ENCODE measurements at regions not wholly inside any gene's neighbourhood (a gene's known extent, or its start where the extent isn't known, plus 50 kb on each side); places are given as distances from the start of the nearest gene placed in this dataset.
"Not testable (repeated sequence)": the region's sequence is repeated elsewhere in the genome, so short reads cannot be mapped to it uniquely, and the experiment has no call there.

DNA sequence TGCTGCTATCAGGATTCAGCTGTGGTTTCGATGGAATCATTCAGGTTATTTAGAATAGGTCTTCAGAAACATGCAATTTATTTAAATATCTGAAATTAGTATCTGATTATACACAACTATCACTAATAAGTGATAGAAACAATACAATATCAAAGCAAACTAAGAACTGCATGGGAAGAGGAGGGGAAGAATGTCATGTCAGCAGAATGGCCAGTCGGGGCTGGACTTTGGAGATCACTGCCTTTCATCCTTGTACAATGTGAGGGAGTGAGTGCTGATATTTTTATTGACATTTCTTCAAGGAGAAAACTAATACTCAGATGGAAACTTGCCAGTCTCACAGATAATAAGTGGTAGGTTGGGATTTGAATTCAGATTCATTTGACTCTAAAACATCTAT is 224.0 kb upstream of the LINC00305 start:
- ChIA-PET CTCF (no interaction called here), POLR2A (ENCODE audit: unreplicated experiment) (no interaction called here)
- Histone ChIP-seq H3K79me2 (ENCODE audit: low read depth) (no peaks in the 10 kb centered on the region), H4K20me1 (ENCODE audit: insufficient read depth) (no peaks in the 10 kb centered on the region), H3K4me1 (replicated peaks; ENCODE audit: insufficient read depth) (no peaks in the 10 kb centered on the region), H3K36me3 (ENCODE audit: low read depth) (no peaks in the 10 kb centered on the region), H3K9me3 (ENCODE audit: insufficient read depth, low read depth) (no peaks in the 10 kb centered on the region), H3K27ac (no peak overlapping the region), H2AFZ (no peak overlapping the region), H3K9me2 (ENCODE audit: insufficient read depth) (no peaks in the 10 kb centered on the region), H3K4me3 (no peak overlapping the region), H3K27me3 (ENCODE audit: insufficient read depth, low read depth) (no peaks in the 10 kb centered on the region), H3F3A (ENCODE audit: insufficient read depth, low read depth) (no peaks in the 10 kb centered on the region), H3K4me2 (no peak overlapping the region)
- intact Hi-C loops (cut with micrococcal nuclease; ENCODE audit: unreplicated experiment) = no loop called here
- DNase-seq = no peak
- TF ChIP-seq, protein P1, sequence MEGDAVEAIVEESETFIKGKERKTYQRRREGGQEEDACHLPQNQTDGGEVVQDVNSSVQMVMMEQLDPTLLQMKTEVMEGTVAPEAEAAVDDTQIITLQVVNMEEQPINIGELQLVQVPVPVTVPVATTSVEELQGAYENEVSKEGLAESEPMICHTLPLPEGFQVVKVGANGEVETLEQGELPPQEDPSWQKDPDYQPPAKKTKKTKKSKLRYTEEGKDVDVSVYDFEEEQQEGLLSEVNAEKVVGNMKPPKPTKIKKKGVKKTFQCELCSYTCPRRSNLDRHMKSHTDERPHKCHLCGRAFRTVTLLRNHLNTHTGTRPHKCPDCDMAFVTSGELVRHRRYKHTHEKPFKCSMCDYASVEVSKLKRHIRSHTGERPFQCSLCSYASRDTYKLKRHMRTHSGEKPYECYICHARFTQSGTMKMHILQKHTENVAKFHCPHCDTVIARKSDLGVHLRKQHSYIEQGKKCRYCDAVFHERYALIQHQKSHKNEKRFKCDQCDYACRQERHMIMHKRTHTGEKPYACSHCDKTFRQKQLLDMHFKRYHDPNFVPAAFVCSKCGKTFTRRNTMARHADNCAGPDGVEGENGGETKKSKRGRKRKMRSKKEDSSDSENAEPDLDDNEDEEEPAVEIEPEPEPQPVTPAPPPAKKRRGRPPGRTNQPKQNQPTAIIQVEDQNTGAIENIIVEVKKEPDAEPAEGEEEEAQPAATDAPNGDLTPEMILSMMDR (conservative IDR thresholded peaks at IDR 0.05) = no peak
- TF ChIP-seq EZH2 (IDR thresholded peaks at IDR 0.05; ENCODE audit: low read depth) = no peak
- BruUV-seq (replicated peaks) = no TSS peak

GRCh38 chr18:64369830-64370440 is 221.0 kb upstream of the LINC00305 start:
- H3K79me2 ChIP-seq (ENCODE audit: low read depth); H4K20me1 ChIP-seq (ENCODE audit: insufficient read depth); H3K4me2 ChIP-seq; H3K9me3 ChIP-seq (ENCODE audit: insufficient read depth, low read depth); H2AFZ ChIP-seq; H3K36me3 ChIP-seq (ENCODE audit: low read depth); H3K27me3 ChIP-seq (ENCODE audit: insufficient read depth, low read depth); H3F3A ChIP-seq (ENCODE audit: insufficient read depth, low read depth); intact Hi-C loops (cut with micrococcal nuclease; ENCODE audit: unreplicated experiment); POLR2A ChIA-PET (ENCODE audit: unreplicated experiment); CTCF ChIA-PET; H3K27ac ChIP-seq; H3K4me1 ChIP-seq (replicated peaks; ENCODE audit: insufficient read depth); H3K9me2 ChIP-seq (ENCODE audit: insufficient read depth); BruUV-seq (replicated peaks); H3K4me3 ChIP-seq; DNase-seq: not testable (repeated sequence)

- no peaks in the 10 kb centered on the region for H4K20me1 ChIP-seq (ENCODE audit: insufficient read depth)
- ChIA-PET POLR2A (ENCODE audit: unreplicated experiment) (no interaction called here), CTCF (no interaction called here)
- no peak overlapping the region for H3K4me3 ChIP-seq
- no TSS peak for BruUV-seq (replicated peaks)
- H3K27ac ChIP-seq = no peak overlapping the region
- H3K79me2 ChIP-seq (ENCODE audit: low read depth) = no peaks in the 10 kb centered on the region
- TF ChIP-seq EZH2 (IDR thresholded peaks at IDR 0.05; ENCODE audit: low read depth) = no peak
- TF ChIP-seq, protein P1 (conservative IDR thresholded peaks at IDR 0.05) = no peak
- H3K4me2 ChIP-seq = no peak overlapping the region
- intact Hi-C loops (cut with micrococcal nuclease; ENCODE audit: unreplicated experiment) = no loop called here
- H2AFZ ChIP-seq = no peak overlapping the region
- H3K36me3 ChIP-seq (ENCODE audit: low read depth) = no peaks in the 10 kb centered on the region
- no peaks in the 10 kb centered on the region for H3K9me2 ChIP-seq (ENCODE audit: insufficient read depth)
- H3K27me3 ChIP-seq (ENCODE audit: insufficient read depth, low read depth) = no peaks in the 10 kb centered on the region
- no peak for DNase-seq
- H3K9me3 ChIP-seq (ENCODE audit: insufficient read depth, low read depth) = no peaks in the 10 kb centered on the region
- no peaks in the 10 kb centered on the region for H3F3A ChIP-seq (ENCODE audit: insufficient read depth, low read depth)
- no peaks in the 10 kb centered on the region for H3K4me1 ChIP-seq (replicated peaks; ENCODE audit: insufficient read depth)
These were observed 216.2 kb upstream of the LINC00305 start for GRCh38 chr18:64365106-64365505.

DNA sequence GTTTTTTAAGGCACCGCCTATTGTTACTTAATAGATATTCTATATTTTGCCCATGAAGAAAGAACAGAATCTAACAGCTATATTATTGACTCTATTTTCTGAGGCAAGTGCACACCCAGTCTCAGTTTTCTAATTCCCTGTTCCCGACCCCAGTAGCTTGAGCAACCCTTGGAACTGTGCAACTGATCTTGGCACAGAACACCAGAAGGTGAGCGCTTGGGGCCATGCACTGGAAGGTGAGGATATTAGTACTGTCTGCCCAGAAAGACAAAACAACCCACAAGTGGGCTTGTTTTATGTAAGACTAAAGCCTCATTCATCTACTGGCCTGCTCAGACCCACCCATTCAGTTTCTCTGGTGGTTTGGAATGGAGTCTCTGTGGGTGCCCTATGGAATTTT is 188.8 kb upstream of the LINC00305 start:
- Histone ChIP-seq H3K9me3 (ENCODE audit: insufficient read depth, low read depth) (no peaks in the 10 kb centered on the region), H2AFZ (no peak overlapping the region), H3K27me3 (ENCODE audit: insufficient read depth, low read depth) (no peaks in the 10 kb centered on the region), H3K36me3 (ENCODE audit: low read depth) (no peaks in the 10 kb centered on the region), H3K4me1 (replicated peaks; ENCODE audit: insufficient read depth) (no peaks in the 10 kb centered on the region), H3K27ac (no peak overlapping the region), H3K4me3 (no peak overlapping the region), H3K4me2 (no peak overlapping the region), H4K20me1 (ENCODE audit: insufficient read depth) (no peaks in the 10 kb centered on the region), H3K79me2 (ENCODE audit: low read depth) (no peaks in the 10 kb centered on the region), H3F3A (ENCODE audit: insufficient read depth, low read depth) (no peaks in the 10 kb centered on the region), H3K9me2 (ENCODE audit: insufficient read depth) (no peaks in the 10 kb centered on the region)
- CTCF ChIA-PET = no interaction called here
- intact Hi-C loops (cut with micrococcal nuclease; ENCODE audit: unreplicated experiment) = loop anchor here (10.0 kb wide), 1 partner anchor 233 kb away; no protein-coding TSS in a partner anchor
- TF ChIP-seq, protein P1 (conservative IDR thresholded peaks at IDR 0.05) = no peak
- TF ChIP-seq EZH2 (IDR thresholded peaks at IDR 0.05; ENCODE audit: low read depth) = no peak
- no TSS peak for BruUV-seq (replicated peaks)
- POLR2A ChIA-PET (ENCODE audit: unreplicated experiment) = no interaction called here
- no peak for DNase-seq

All from PC-9 (cell line).